H1 (cell line): ENCODE measurements at regions not wholly inside any gene's neighbourhood (a gene's known extent, or its start where the extent isn't known, plus 50 kb on each side); places are given as distances from the start of the nearest gene placed in this dataset.

Experiments
- CTCF ChIA-PET: fragments of 300-600 bp; sonication (Branson Sonifier 250); formaldehyde crosslinking; loops from one replicate; lab custom pipeline; 2021; ENCODE audit not compliant: partially characterized antibody; lab: Charles Lee
- POLR2A ChIA-PET: fragments of 300-600 bp; sonication (Branson Sonifier 250); formaldehyde crosslinking; loops from one replicate; lab custom pipeline; 2021; ENCODE audit warnings: inconsistent platforms; ENCODE audit not compliant: partially characterized antibody; lab: Charles Lee
- DNase-seq, 2 experiments: peaks; one replicate each; pipeline versions ENCODE4 v3.0.0 to v3.0.0-alpha.2; 2010 to 2022; ENCODE audit warnings: low spot score in 2 of 2, low read depth in 1 of 2, mixed read lengths in 1 of 2
- FAIRE-seq: peaks from 2 replicates; lab custom pipeline; 2011; peaks lifted over from hg19 to GRCh38; lab: Jason Lieb, UNC
- H2AFZ ChIP-seq: 2 replicates; pipeline ENCODE4 v1.8.1; 2012; ENCODE audit warnings: low read length, inconsistent platforms
- H2AK5ac ChIP-seq: 2 replicates; pipeline ENCODE4 v1.6.1; 2013; ENCODE audit warnings: low read depth, low read length
- H2BK120ac ChIP-seq: replicated peaks from 2 replicates; pipeline ENCODE3; 2013; ENCODE audit warnings: low read depth, low read length, inconsistent platforms
- H2BK12ac ChIP-seq: 2 replicates; pipeline ENCODE4 v1.6.1; 2013; ENCODE audit warnings: low read depth, low read length
- H2BK15ac ChIP-seq: 2 replicates; pipeline ENCODE4 v1.6.1; 2013; ENCODE audit warnings: low read length
- H2BK20ac ChIP-seq: 2 replicates; pipeline ENCODE4 v1.6.1; 2013; ENCODE audit warnings: low read length
- H2BK5ac ChIP-seq: 2 replicates; pipeline ENCODE4 v1.6.1; 2013; ENCODE audit warnings: low read depth, low read length
- H3K14ac ChIP-seq: 2 replicates; pipeline ENCODE4 v1.6.1; 2013; ENCODE audit warnings: inconsistent platforms; ENCODE audit not compliant: insufficient read length
- H3K18ac ChIP-seq: 2 replicates; pipeline ENCODE4 v1.6.1; 2013; ENCODE audit warnings: low read length; ENCODE audit errors: extremely low read depth
- H3K23ac ChIP-seq: 2 replicates; pipeline ENCODE4 v1.6.1; 2013; ENCODE audit warnings: inconsistent platforms; ENCODE audit not compliant: insufficient read length
- H3K23me2 ChIP-seq: 2 replicates; pipeline ENCODE4 v1.6.1; 2013; ENCODE audit warnings: low read depth, low read length
- H3K27ac ChIP-seq: 2 replicates; pipeline ENCODE4 v1.6.1; 2011; ENCODE audit warnings: low read depth, low read length, inconsistent platforms
- H3K27me3 ChIP-seq, 4 experiments: replicated peaks in 1 of 4; 1 replicate in 1 of 4; 2 replicates in 3 of 4; pipeline versions ENCODE4 v1.6.1 to v1.8.1; 2011 to 2013; ENCODE audit warnings: low read length in 3 of 4, mild to moderate bottlenecking in 3 of 4, inconsistent platforms in 2 of 4, mixed read lengths in 2 of 4, moderate library complexity in 1 of 4; ENCODE audit not compliant: control insufficient read depth in 3 of 4, insufficient read depth in 3 of 4; ENCODE audit errors: extremely low read depth in 1 of 4
- H3K36me3 ChIP-seq, 4 experiments: 2 replicates each; pipeline versions ENCODE4 v1.6.1 to v1.8.1; 2011 to 2013; ENCODE audit warnings: mild to moderate bottlenecking in 4 of 4, low read length in 3 of 4, moderate library complexity in 2 of 4, control low read depth in 1 of 4, inconsistent platforms in 1 of 4; ENCODE audit not compliant: insufficient read depth in 4 of 4, control insufficient read depth in 2 of 4
- H3K4ac ChIP-seq: replicated peaks from 2 replicates; pipeline ENCODE3; 2013; ENCODE audit warnings: low read length, low read depth, mixed read lengths, inconsistent platforms; ENCODE audit not compliant: insufficient read length
- H3K4me1 ChIP-seq, 4 experiments: replicated peaks in 1 of 4; 1 replicate in 1 of 4; 2 replicates in 3 of 4; pipeline versions ENCODE4 v1.6.1 to v1.8.1; 2011 to 2013; ENCODE audit warnings: low read length in 3 of 4, inconsistent platforms in 2 of 4, mixed read lengths in 1 of 4; ENCODE audit not compliant: insufficient read depth in 4 of 4, control insufficient read depth in 3 of 4
- H3K4me2 ChIP-seq, 2 experiments: 2 replicates each; pipeline versions ENCODE4 v1.6.1 to v1.8.1; 2011 to 2013; ENCODE audit warnings: low read depth in 2 of 2, low read length in 2 of 2, control low read depth in 1 of 2, inconsistent platforms in 1 of 2, mild to moderate bottlenecking in 1 of 2; ENCODE audit not compliant: insufficient read depth in 1 of 2
- H3K4me3 ChIP-seq, 4 experiments: fragments of 200-600, 300-600 bp in 1 of 4; sonication (generic), shearing (Covaris generic), sonication (Bioruptor Twin) in 1 of 4; 2 replicates each; pipeline versions ENCODE4 v1.5.1 to v1.8.1; 2011 to 2016; ENCODE audit warnings: low read length in 4 of 4, low read depth in 3 of 4, control low read depth in 2 of 4, inconsistent platforms in 2 of 4, mild to moderate bottlenecking in 2 of 4, mixed read lengths in 1 of 4, moderate library complexity in 1 of 4; ENCODE audit not compliant: insufficient read depth in 2 of 4; ENCODE audit errors: extremely low read depth in 1 of 4
- H3K56ac ChIP-seq: replicated peaks from 2 replicates; pipeline ENCODE3; 2013; ENCODE audit warnings: low read depth, mild to moderate bottlenecking, mixed read lengths, low read length, inconsistent platforms; ENCODE audit not compliant: insufficient read length
- H3K79me1 ChIP-seq: 2 replicates; pipeline ENCODE4 v1.6.1; 2013; ENCODE audit warnings: low read depth, low read length, control low read depth
- H3K79me2 ChIP-seq, 2 experiments: 2 replicates each; pipeline versions ENCODE4 v1.6.1 to v1.8.1; 2012 to 2013; ENCODE audit warnings: low read length in 2 of 2, mild to moderate bottlenecking in 2 of 2, inconsistent platforms in 1 of 2; ENCODE audit not compliant: insufficient read depth in 2 of 2, control insufficient read depth in 1 of 2
- H3K9ac ChIP-seq, 4 experiments: replicated peaks in 1 of 4; 1 replicate in 1 of 4; 2 replicates in 3 of 4; pipeline versions ENCODE4 v1.6.1 to v1.8.1; 2011 to 2013; ENCODE audit warnings: low read depth in 3 of 4, low read length in 3 of 4, control low read depth in 2 of 4, mild to moderate bottlenecking in 2 of 4, moderate library complexity in 2 of 4, inconsistent platforms in 1 of 4; ENCODE audit errors: extremely low read depth in 1 of 4
- H3K9me3 ChIP-seq, 2 experiments: 2 replicates each; pipeline versions ENCODE4 v1.6.1 to v1.8.1; 2012 to 2013; ENCODE audit warnings: mild to moderate bottlenecking in 2 of 2, moderate library complexity in 2 of 2, control low read depth in 1 of 2, inconsistent platforms in 1 of 2, low read depth in 1 of 2, low read length in 1 of 2, mixed read lengths in 1 of 2; ENCODE audit not compliant: insufficient read depth in 2 of 2
- H4K20me1 ChIP-seq, 2 experiments: replicated peaks in 1 of 2; 2 replicates each; pipeline versions ENCODE3 to v1.8.1; 2011 to 2013; ENCODE audit warnings: inconsistent platforms in 2 of 2, low read length in 2 of 2, mild to moderate bottlenecking in 1 of 2; ENCODE audit not compliant: insufficient read depth in 2 of 2, control insufficient read depth in 1 of 2
- H4K5ac ChIP-seq: 2 replicates; pipeline ENCODE4 v1.6.1; 2013; ENCODE audit warnings: low read length, low read depth, mixed read lengths, inconsistent platforms; ENCODE audit not compliant: insufficient read length
- H4K8ac ChIP-seq: 2 replicates; pipeline ENCODE4 v1.8.0; 2013; ENCODE audit warnings: mild to moderate bottlenecking, moderate library complexity, low read length, inconsistent platforms; ENCODE audit not compliant: insufficient read depth; ENCODE audit errors: extremely low read depth
- H4K91ac ChIP-seq: replicated peaks from 2 replicates; pipeline ENCODE3; 2013; ENCODE audit warnings: low read length, mixed read lengths, inconsistent platforms; ENCODE audit not compliant: insufficient read length
- BCL11A ChIP-seq, 2 experiments: IDR thresholded peaks; one replicate each; pipeline ENCODE4 v1.6.1; 2011; ENCODE audit warnings: low read depth in 2 of 2, low read length in 2 of 2, mild to moderate bottlenecking in 2 of 2
- CTCF ChIP-seq, 3 experiments: IDR thresholded peaks; 1 replicate in 2 of 3; 2 replicates in 1 of 3; pipeline versions ENCODE4 v1.5.1 to v1.6.1; 2011; ENCODE audit warnings: low read length in 3 of 3, mild to moderate bottlenecking in 3 of 3, inconsistent platforms in 2 of 3, low read depth in 1 of 3, moderate library complexity in 1 of 3; ENCODE audit not compliant: insufficient read depth in 1 of 3; ENCODE audit errors: control extremely low read depth in 1 of 3
- HDAC2 ChIP-seq, 2 experiments: fragments of 300-600 bp in 1 of 2; sonication (generic) in 1 of 2; IDR thresholded peaks; 2 replicates each; pipeline ENCODE4 v1.6.1; 2011 to 2012; ENCODE audit warnings: low read depth in 2 of 2, low read length in 2 of 2, mild to moderate bottlenecking in 2 of 2, moderate library complexity in 2 of 2, borderline replicate concordance in 1 of 2, inconsistent platforms in 1 of 2
- JUND ChIP-seq: IDR thresholded peaks from 2 replicates; pipeline ENCODE4 v1.6.1; 2011; ENCODE audit warnings: mild to moderate bottlenecking, improper control_type of control experiment, low read length
- POLR2AphosphoS5 ChIP-seq: IDR thresholded peaks from 2 replicates; pipeline ENCODE4 v1.6.1; 2011; ENCODE audit warnings: low read depth, low read length
- POU5F1 ChIP-seq: IDR thresholded peaks from 2 replicates; pipeline ENCODE4 v1.6.1; 2011; ENCODE audit warnings: low read depth, mild to moderate bottlenecking, low read length, moderate library complexity
- SAP30 ChIP-seq: fragments of 300-600 bp; sonication (generic); IDR thresholded peaks from 2 replicates; pipeline ENCODE4 v1.7.1; 2012; ENCODE audit warnings: low read length, moderate library complexity, mild to moderate bottlenecking, inconsistent platforms; ENCODE audit not compliant: insufficient read depth, insufficient replicate concordance
- SIX5 ChIP-seq: IDR thresholded peaks from 2 replicates; pipeline ENCODE4 v1.6.1; 2011; ENCODE audit warnings: mild to moderate bottlenecking, low read depth, low read length
- SP2 ChIP-seq: IDR thresholded peaks from 2 replicates; pipeline ENCODE4 v1.6.1; 2012; ENCODE audit warnings: mild to moderate bottlenecking, low read length, inconsistent platforms
- SRF ChIP-seq: IDR thresholded peaks from 2 replicates; pipeline ENCODE4 v1.6.1; 2011; ENCODE audit warnings: mild to moderate bottlenecking, low read depth, low read length, moderate library complexity
- YY1 ChIP-seq: IDR thresholded peaks from 2 replicates; pipeline ENCODE4 v1.6.1; 2011; ENCODE audit warnings: low read depth, mild to moderate bottlenecking, low read length
- WGBS, 2 experiments: shearing (Covaris generic) in 1 of 2; methylation state at CpG; one replicate each; pipeline versions ENCODE4 v1.1.6 to v1.1.7; 2013 to 2015; ENCODE audit warnings: low lambda C conversion rate in 2 of 2, mixed read lengths in 2 of 2, inconsistent platforms in 1 of 2, low coverage in 1 of 2, missing lambda C conversion rate in 1 of 2; ENCODE audit not compliant: insufficient replicate concordance in 2 of 2, insufficient coverage in 1 of 2, insufficient read length in 1 of 2; ENCODE audit errors: extremely low coverage in 1 of 2, missing lambda C conversion rate in 1 of 2; 5-methylcytosine and 5-hydroxymethylcytosine counted together

DNA sequence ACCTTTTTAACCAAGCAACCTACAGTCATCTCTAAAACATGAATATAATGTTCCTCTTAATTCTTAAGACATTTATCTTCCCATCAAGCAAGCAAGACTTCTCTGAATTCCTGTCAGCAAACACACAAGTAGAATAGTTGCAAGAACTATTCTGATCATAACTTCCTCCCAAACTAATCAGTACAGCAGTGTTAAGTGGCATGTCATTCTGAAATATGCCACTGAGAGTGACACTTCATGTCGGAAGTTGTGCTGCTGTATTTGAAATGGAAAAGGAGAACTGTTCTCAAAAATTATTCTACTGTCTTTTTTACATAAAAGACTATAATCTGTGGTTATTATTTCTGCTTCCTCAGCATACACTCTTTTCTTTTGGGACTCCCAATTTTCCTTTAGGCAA, 546.6 kb downstream of the PCDH18 start:
- 94% methylated on average over 1 of the region's 1 CpG; no CpG with 5 or more reads in 1 of the 2 experiments for WGBS, 2 experiments
- Histone ChIP-seq H3K27ac (no peak overlapping the region), H3K79me2 (no peaks in the 10 kb centered on the region), H3K4me1 (no peaks in the 10 kb centered on the region), H3K23ac (no peak overlapping the region), H2AFZ (no peak overlapping the region), H3K23me2 (no peaks in the 10 kb centered on the region), H3K36me3 (no peaks in the 10 kb centered on the region), H4K8ac (no peak overlapping the region), H3K18ac (no peak overlapping the region), H3K56ac (no peak overlapping the region), H2BK120ac (no peak overlapping the region), H3K14ac (no peak overlapping the region), H3K4me2 (no peak overlapping the region), H3K79me1 (no peaks in the 10 kb centered on the region), H3K9ac (no peak overlapping the region), H3K9me3 (no peaks in the 10 kb centered on the region), H4K20me1 (no peaks in the 10 kb centered on the region), H3K4me3 (no peak overlapping the region), H3K27me3 (no peaks in the 10 kb centered on the region), H2BK20ac (no peak overlapping the region), H2BK12ac (no peak overlapping the region), H2BK5ac (no peak overlapping the region), H3K4ac (no peak overlapping the region), H4K91ac (no peak overlapping the region), H2BK15ac (no peak overlapping the region), H2AK5ac (no peak overlapping the region), H4K5ac (no peak overlapping the region)
- TF ChIP-seq SRF = no peak
- TF ChIP-seq POLR2AphosphoS5 = no peak
- TF ChIP-seq YY1 = no peak
- TF ChIP-seq SIX5 = no peak
- no peak for TF ChIP-seq JUND
- no peak for TF ChIP-seq BCL11A (IDR thresholded peaks at IDR 0.05; ENCODE audit: low read depth in 2 of 2, low read length in 2 of 2)
- no peak for TF ChIP-seq HDAC2 (IDR thresholded peaks at IDR 0.05; ENCODE audit: borderline replicate concordance in 1 of 2, low read depth in 2 of 2, low read length in 2 of 2)
- TF ChIP-seq SAP30 = no peak
- TF ChIP-seq SP2 = no peak
- no peak for TF ChIP-seq CTCF (IDR thresholded peaks at IDR 0.05; ENCODE audit: control extremely low read depth in 1 of 3, insufficient read depth in 1 of 3, low read depth in 1 of 3, low read length in 3 of 3)
- TF ChIP-seq POU5F1 = no peak
- CTCF ChIA-PET = no interaction called here
- FAIRE-seq = no peak
- no peak for DNase-seq
- POLR2A ChIA-PET = no interaction called here
